KMS-11 (cell line): ENCODE measurements at regions not wholly inside any gene's neighbourhood (a gene's known extent, or its start where the extent isn't known, plus 50 kb on each side); places are given as distances from the start of the nearest gene placed in this dataset.

Experiments used
- H2AFZ ChIP-seq: fragments of 200-600 bp; sonication (generic); 2 replicates; pipeline ENCODE4 v1.6.1; 2016; ENCODE audit warnings: antibody characterized with exemption, mixed run types, low read depth
- H3K27ac ChIP-seq: fragments of 200-600 bp; sonication (generic); 2 replicates; pipeline ENCODE4 v1.6.1; 2016; ENCODE audit warnings: mild to moderate bottlenecking, mixed run types
- H3K27me3 ChIP-seq: fragments of 200-600 bp; sonication (generic); 2 replicates; pipeline ENCODE4 v1.6.1; 2017; ENCODE audit warnings: mild to moderate bottlenecking, low read depth, mixed run types, moderate library complexity; ENCODE audit not compliant: insufficient read depth
- H3K36me3 ChIP-seq: fragments of 200-600 bp; sonication (generic); 2 replicates; pipeline ENCODE4 v1.6.1; 2017; ENCODE audit warnings: mild to moderate bottlenecking, mixed run types; ENCODE audit not compliant: insufficient read depth
- H3K4me1 ChIP-seq: fragments of 200-600 bp; sonication (generic); 2 replicates; pipeline ENCODE4 v1.6.1; 2016; ENCODE audit warnings: mild to moderate bottlenecking, low read depth, mixed run types; ENCODE audit not compliant: poor library complexity, severe bottlenecking
- H3K4me2 ChIP-seq: fragments of 200-600 bp; sonication (generic); 2 replicates; pipeline ENCODE4 v1.7.0; 2016; ENCODE audit warnings: mild to moderate bottlenecking, mixed run types
- H3K4me3 ChIP-seq: fragments of 200-600 bp; sonication (generic); IDR thresholded peaks from 2 replicates; pipeline ENCODE4 v1.6.1; 2017; ENCODE audit warnings: low read depth, low read length, mixed read lengths; ENCODE audit not compliant: insufficient read depth
- H3K79me2 ChIP-seq: fragments of 200-600 bp; sonication (generic); 2 replicates; pipeline ENCODE4 v1.6.1; 2016; ENCODE audit warnings: low read depth, mixed run types; ENCODE audit not compliant: insufficient read depth
- H3K9ac ChIP-seq: fragments of 200-600 bp; sonication (generic); 2 replicates; pipeline ENCODE4 v1.6.1; 2016; ENCODE audit warnings: mild to moderate bottlenecking, mixed run types
- H4K20me1 ChIP-seq: fragments of 200-600 bp; sonication (generic); 2 replicates; pipeline ENCODE4 v1.6.1; 2016; ENCODE audit warnings: mild to moderate bottlenecking, mixed run types; ENCODE audit not compliant: insufficient read depth
- CTCF ChIP-seq: fragments of 200-600 bp; sonication (generic); conservative IDR thresholded peaks from 2 replicates; pipeline ENCODE4 v1.6.1; 2017; ENCODE audit warnings: low read depth, mild to moderate bottlenecking, antibody characterized with exemption, low read length, moderate library complexity, mixed read lengths

GRCh38 chr3:43794776-43795175 is 104.0 kb downstream of the ABHD5 start:
- Histone ChIP-seq H4K20me1 (no peaks in the 10 kb centered on the region), H3K4me2 (no peak overlapping the region), H3K27ac (no peak overlapping the region), H3K27me3 (no peaks in the 10 kb centered on the region), H2AFZ (no peak overlapping the region), H3K9ac (no peak overlapping the region), H3K79me2 (no peaks in the 10 kb centered on the region), H3K4me1 (no peaks in the 10 kb centered on the region), H3K36me3 (no peaks in the 10 kb centered on the region), H3K4me3 (no peak overlapping the region)
- TF ChIP-seq CTCF = no peak

GRCh38 chr3:43795491-43795890 is 104.8 kb downstream of the ABHD5 start:
- no peaks in the 10 kb centered on the region for H4K20me1 ChIP-seq
- H3K4me3 ChIP-seq = no peak overlapping the region
- no peak overlapping the region for H2AFZ ChIP-seq
- no peaks in the 10 kb centered on the region for H3K4me1 ChIP-seq
- H3K9ac ChIP-seq = no peak overlapping the region
- no peaks in the 10 kb centered on the region for H3K36me3 ChIP-seq
- H3K79me2 ChIP-seq = no peaks in the 10 kb centered on the region
- no peak overlapping the region for H3K4me2 ChIP-seq
- no peaks in the 10 kb centered on the region for H3K27me3 ChIP-seq
- TF ChIP-seq CTCF = no peak
- no peak overlapping the region for H3K27ac ChIP-seq

- Histone ChIP-seq H3K4me2 (no peak overlapping the region), H4K20me1 (no peaks in the 10 kb centered on the region), H3K9ac (no peak overlapping the region), H3K27ac (no peak overlapping the region), H3K4me3 (no peak overlapping the region), H3K27me3 (no peaks in the 10 kb centered on the region), H3K36me3 (no peaks in the 10 kb centered on the region), H2AFZ (no peak overlapping the region), H3K79me2 (no peaks in the 10 kb centered on the region), H3K4me1 (no peaks in the 10 kb centered on the region)
- TF ChIP-seq CTCF = no peak
Measured at GRCh38 chr3:43796041-43796596, 105.4 kb downstream of the ABHD5 start.

- H3K4me2 ChIP-seq = no peak overlapping the region
- H3K9ac ChIP-seq = no peak overlapping the region
- no peaks in the 10 kb centered on the region for H3K4me1 ChIP-seq
- no peak for TF ChIP-seq CTCF
- no peaks in the 10 kb centered on the region for H3K27me3 ChIP-seq
- H3K36me3 ChIP-seq = no peaks in the 10 kb centered on the region
- no peaks in the 10 kb centered on the region for H3K79me2 ChIP-seq
- H4K20me1 ChIP-seq = no peaks in the 10 kb centered on the region
- H3K27ac ChIP-seq = no peak overlapping the region
- no peak overlapping the region for H3K4me3 ChIP-seq
- no peak overlapping the region for H2AFZ ChIP-seq
Measured at GRCh38 chr3:43797794-43798193, 107.1 kb downstream of the ABHD5 start.

GRCh38 chr3:43810797-43811196 is 120.1 kb downstream of the ABHD5 start:
- H3K4me1 ChIP-seq = no peaks in the 10 kb centered on the region
- no peak for TF ChIP-seq CTCF
- H3K79me2 ChIP-seq = no peaks in the 10 kb centered on the region
- no peak overlapping the region for H2AFZ ChIP-seq
- no peaks in the 10 kb centered on the region for H3K27me3 ChIP-seq
- H3K36me3 ChIP-seq = no peaks in the 10 kb centered on the region
- no peak overlapping the region for H3K4me3 ChIP-seq
- H3K9ac ChIP-seq = no peak overlapping the region
- H3K27ac ChIP-seq = no peak overlapping the region
- H3K4me2 ChIP-seq = no peak overlapping the region
- H4K20me1 ChIP-seq = no peaks in the 10 kb centered on the region
